Ovary (tissue), 3 donors: ENCODE measurements at regions not wholly inside any gene's neighbourhood (a gene's known extent, or its start where the extent isn't known, plus 50 kb on each side); places are given as distances from the start of the nearest gene placed in this dataset.

Source experiments
- EP300 ChIP-seq: sonication (generic); formaldehyde crosslinking; IDR thresholded peaks from one replicate; pipeline ENCODE4 v1.6.1; 2017; ENCODE audit warnings: antibody characterized with exemption
- TF ChIP-seq, protein P1 (sequence below), 3 donors: fragments of 450-650 bp in 2 of 3; fragments of 200-600 bp in 1 of 3; IDR thresholded peaks; one replicate each; pipeline versions ENCODE4 v1.5.1 to v1.8.0; 2016 to 2022; ENCODE audit warnings: antibody characterized with exemption in 3 of 3, mild to moderate bottlenecking in 1 of 3
- donor health status: DM: no; HTN: no; CAD: no.

DNA sequence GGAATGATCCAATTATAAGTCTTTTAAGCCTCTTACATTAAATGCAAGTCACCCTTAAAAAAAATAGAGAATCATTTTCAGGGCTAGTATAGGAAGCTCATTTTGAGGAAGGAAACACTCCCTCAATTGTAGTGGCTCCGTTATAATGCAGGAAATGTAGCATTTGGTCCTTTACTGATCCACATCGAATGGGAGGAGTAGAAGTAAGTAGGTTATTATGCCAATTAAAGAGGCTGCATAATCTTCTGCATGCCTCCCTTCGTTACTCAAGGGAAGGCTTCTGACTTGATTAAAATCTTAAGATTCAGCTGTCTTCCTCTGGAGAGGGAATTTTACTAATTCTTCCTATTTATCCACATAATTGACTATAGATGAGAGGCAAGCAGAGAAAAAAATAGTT is 579.2 kb upstream of the COX7C start:
- TF ChIP-seq EP300 = no peak
- TF ChIP-seq, protein P1, sequence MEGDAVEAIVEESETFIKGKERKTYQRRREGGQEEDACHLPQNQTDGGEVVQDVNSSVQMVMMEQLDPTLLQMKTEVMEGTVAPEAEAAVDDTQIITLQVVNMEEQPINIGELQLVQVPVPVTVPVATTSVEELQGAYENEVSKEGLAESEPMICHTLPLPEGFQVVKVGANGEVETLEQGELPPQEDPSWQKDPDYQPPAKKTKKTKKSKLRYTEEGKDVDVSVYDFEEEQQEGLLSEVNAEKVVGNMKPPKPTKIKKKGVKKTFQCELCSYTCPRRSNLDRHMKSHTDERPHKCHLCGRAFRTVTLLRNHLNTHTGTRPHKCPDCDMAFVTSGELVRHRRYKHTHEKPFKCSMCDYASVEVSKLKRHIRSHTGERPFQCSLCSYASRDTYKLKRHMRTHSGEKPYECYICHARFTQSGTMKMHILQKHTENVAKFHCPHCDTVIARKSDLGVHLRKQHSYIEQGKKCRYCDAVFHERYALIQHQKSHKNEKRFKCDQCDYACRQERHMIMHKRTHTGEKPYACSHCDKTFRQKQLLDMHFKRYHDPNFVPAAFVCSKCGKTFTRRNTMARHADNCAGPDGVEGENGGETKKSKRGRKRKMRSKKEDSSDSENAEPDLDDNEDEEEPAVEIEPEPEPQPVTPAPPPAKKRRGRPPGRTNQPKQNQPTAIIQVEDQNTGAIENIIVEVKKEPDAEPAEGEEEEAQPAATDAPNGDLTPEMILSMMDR (IDR thresholded peaks at IDR 0.05) = no peak
